GM12892 (cell line): ENCODE measurements at regions not wholly inside any gene's neighbourhood (a gene's known extent, or its start where the extent isn't known, plus 50 kb on each side); places are given as distances from the start of the nearest gene placed in this dataset.

ENCODE experiments used
- POLR2A ChIP-seq: IDR thresholded peaks from 2 replicates; pipeline ENCODE4 v1.6.1; 2011; ENCODE audit warnings: low read depth, low read length, control low read depth
- POLR2AphosphoS5 ChIP-seq: IDR thresholded peaks from 2 replicates; pipeline ENCODE4 v1.6.1; 2011; ENCODE audit warnings: low read depth, low read length, control low read depth

DNA sequence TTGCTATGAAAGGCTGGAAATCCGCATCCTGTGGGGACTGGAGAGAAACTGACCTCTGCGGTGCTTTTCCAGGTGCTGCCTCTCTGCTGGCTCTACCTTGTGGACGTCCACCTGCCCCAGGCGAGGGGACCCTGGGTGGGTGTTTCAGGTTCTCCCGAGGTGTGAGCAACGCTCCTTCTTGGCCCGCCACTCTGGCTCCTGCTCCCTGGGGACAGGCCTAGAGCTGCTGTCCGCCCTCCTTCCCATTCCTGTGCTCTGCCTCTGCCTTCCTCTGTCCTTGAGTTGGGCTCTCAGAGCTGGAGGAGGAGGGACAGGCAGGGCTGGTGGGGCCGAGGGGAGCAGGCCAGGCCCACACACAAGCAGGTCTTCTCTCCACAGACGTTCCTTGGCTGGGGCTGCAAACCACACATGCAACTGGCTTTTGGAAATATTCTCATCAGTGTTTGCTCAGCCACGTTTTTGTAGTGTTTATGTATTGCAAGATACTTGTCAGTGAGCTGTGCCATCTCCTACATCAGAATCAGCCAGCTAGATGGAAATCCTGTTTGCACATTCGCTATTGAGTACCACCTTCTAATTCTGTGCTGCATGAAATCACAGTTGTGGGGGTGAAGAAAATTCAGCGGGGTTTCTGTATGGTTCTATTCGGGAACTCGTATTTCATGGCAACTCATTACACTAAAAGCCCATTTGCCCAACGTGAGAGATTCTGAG is 1115.0 kb downstream of the BRD1 start:
- no peak for TF ChIP-seq POLR2A
- no peak for TF ChIP-seq POLR2AphosphoS5
